ENCODE measurements at regions not wholly inside any gene's neighbourhood (a gene's known extent, or its start where the extent isn't known, plus 50 kb on each side); places are given as distances from the start of the nearest gene placed in this dataset.

DNA sequence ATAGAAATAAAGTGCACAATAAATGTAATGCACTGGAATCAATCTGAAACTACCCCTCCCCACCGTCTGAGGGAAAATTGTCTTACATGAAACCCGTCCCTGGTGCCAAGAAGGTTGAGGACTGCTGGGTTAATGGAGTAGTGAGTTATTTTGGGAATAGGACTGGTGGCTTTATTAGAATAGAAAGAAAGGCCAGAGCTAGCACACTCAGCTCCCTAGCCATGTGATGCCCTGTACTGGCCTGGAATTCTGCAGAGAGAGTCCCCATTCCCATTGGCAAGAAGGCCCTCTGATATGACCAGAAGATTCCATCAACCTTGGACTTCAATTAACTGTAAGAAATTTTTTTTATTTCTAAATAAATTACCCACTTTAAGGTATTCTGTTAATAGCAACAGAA is 393.5 kb upstream of the PCDH9 start:
- no peak for DNase-seq (ENCODE audit: low spot score)
- H3K27me3 ChIP-seq (replicated peaks; ENCODE audit: insufficient read depth): peaks cover 2% of the 10 kb centered on the region
- H3K4me1 ChIP-seq (replicated peaks): no peaks in the 10 kb centered on the region
- TF ChIP-seq POLR2A (IDR thresholded peaks at IDR 0.05) (no peak), CTCF (IDR thresholded peaks at IDR 0.05) (no peak), POLR2AphosphoS5 (IDR thresholded peaks at IDR 0.05) (no peak)
- no peak overlapping the region for H3K27ac ChIP-seq
- WGBS: 92% methylated on average over 2 of the region's 2 CpGs
- no peak overlapping the region for H3K4me3 ChIP-seq
- intact Hi-C loops (cut with DNase I): no loop called here
- H3K36me3 ChIP-seq: no peaks in the 10 kb centered on the region
- H3K9me3 ChIP-seq: no peaks in the 10 kb centered on the region

DNA sequence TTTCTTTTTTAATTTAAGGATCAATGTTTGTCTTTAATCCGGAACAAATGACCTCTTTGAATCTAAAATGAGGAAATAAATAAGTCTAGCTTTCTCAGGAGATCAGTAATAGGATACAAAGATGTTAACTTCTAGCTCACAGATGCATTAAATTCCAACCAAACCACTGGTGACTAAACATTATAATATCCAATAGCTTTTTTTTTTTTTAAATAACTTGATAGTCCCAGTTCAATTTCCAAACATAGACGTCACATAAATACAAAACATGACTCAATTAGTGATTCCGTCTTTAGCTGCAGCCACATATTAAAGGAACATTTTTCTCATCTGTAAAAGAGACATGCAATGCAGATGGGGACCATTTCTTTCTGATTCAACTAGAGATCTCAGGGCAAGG is 390.5 kb upstream of the PCDH9 start:
- H3K4me3 ChIP-seq: no peak overlapping the region
- H3K27me3 ChIP-seq (replicated peaks; ENCODE audit: insufficient read depth): peaks cover 2% of the 10 kb centered on the region
- H3K9me3 ChIP-seq: no peaks in the 10 kb centered on the region
- 87% methylated on average over 3 of the region's 3 CpGs for WGBS
- no peaks in the 10 kb centered on the region for H3K4me1 ChIP-seq (replicated peaks)
- no peak for DNase-seq (ENCODE audit: low spot score)
- H3K27ac ChIP-seq: no peak overlapping the region
- no peaks in the 10 kb centered on the region for H3K36me3 ChIP-seq
- intact Hi-C loops (cut with DNase I): no loop called here
- TF ChIP-seq POLR2A (IDR thresholded peaks at IDR 0.05) (no peak), POLR2AphosphoS5 (IDR thresholded peaks at IDR 0.05) (no peak), CTCF (IDR thresholded peaks at IDR 0.05) (no peak)

- TF ChIP-seq CTCF (IDR thresholded peaks at IDR 0.05): no peak
- TF ChIP-seq POLR2A (IDR thresholded peaks at IDR 0.05): no peak
- no peak for TF ChIP-seq POLR2AphosphoS5 (IDR thresholded peaks at IDR 0.05)
- H3K9me3 ChIP-seq: no peaks in the 10 kb centered on the region
- no peak overlapping the region for H3K4me3 ChIP-seq
- no peaks in the 10 kb centered on the region for H3K36me3 ChIP-seq
- no peak for DNase-seq (ENCODE audit: low spot score)
- intact Hi-C loops (cut with DNase I): no loop called here
- no peak overlapping the region for H3K27ac ChIP-seq
- peaks cover 2% of the 10 kb centered on the region for H3K27me3 ChIP-seq (replicated peaks; ENCODE audit: insufficient read depth)
- no peaks in the 10 kb centered on the region for H3K4me1 ChIP-seq (replicated peaks)
- 58% methylated on average over 2 of the region's 2 CpGs for WGBS
These were observed 389.9 kb upstream of the PCDH9 start for GRCh38 chr13:67619995-67620380.

- no peaks in the 10 kb centered on the region for H3K36me3 ChIP-seq
- no peak overlapping the region for H3K4me3 ChIP-seq
- peaks cover 2% of the 10 kb centered on the region for H3K27me3 ChIP-seq (replicated peaks; ENCODE audit: insufficient read depth)
- H3K4me1 ChIP-seq (replicated peaks): no peaks in the 10 kb centered on the region
- H3K27ac ChIP-seq: no peak overlapping the region
- H3K9me3 ChIP-seq: no peaks in the 10 kb centered on the region
- no peak for DNase-seq (ENCODE audit: low spot score)
- TF ChIP-seq POLR2AphosphoS5 (IDR thresholded peaks at IDR 0.05): no peak
- no peak for TF ChIP-seq CTCF (IDR thresholded peaks at IDR 0.05)
- no peak for TF ChIP-seq POLR2A (IDR thresholded peaks at IDR 0.05)
- intact Hi-C loops (cut with DNase I): no loop called here
These were observed 389.3 kb upstream of the PCDH9 start for GRCh38 chr13:67619351-67619994.

DNA sequence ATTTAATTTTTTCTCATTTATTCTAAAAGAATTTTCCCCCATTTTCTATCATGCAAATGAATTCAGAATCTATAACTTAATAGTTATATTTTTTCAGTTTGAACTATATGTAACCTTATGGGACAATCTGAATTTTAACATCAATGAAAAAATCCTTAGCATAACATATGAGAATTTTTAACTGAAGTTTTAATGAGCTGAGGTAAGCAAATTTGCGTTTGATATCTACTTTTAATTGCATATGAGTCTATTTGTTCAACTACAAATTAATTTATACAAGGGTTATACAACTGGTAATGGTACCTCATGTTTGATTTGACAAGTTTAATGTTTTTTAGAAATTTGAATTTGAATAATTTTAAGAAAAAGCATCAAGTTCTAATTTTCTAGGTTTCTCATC is 384.4 kb upstream of the PCDH9 start:
- TF ChIP-seq POLR2AphosphoS5 (IDR thresholded peaks at IDR 0.05) (no peak), POLR2A (IDR thresholded peaks at IDR 0.05) (no peak), CTCF (IDR thresholded peaks at IDR 0.05) (no peak)
- Histone ChIP-seq H3K27ac (no peak overlapping the region), H3K4me3 (no peak overlapping the region), H3K9me3 (no peaks in the 10 kb centered on the region), H3K36me3 (no peaks in the 10 kb centered on the region), H3K4me1 (replicated peaks) (no peaks in the 10 kb centered on the region), H3K27me3 (replicated peaks; ENCODE audit: insufficient read depth) (no peaks in the 10 kb centered on the region)
- intact Hi-C loops (cut with DNase I): no loop called here
- 44% methylated on average over 1 of the region's 1 CpG for WGBS
- no peak for DNase-seq (ENCODE audit: low spot score)
